NCI-H1930 (cell line): ENCODE measurements at regions not wholly inside any gene's neighbourhood (a gene's known extent, or its start where the extent isn't known, plus 50 kb on each side); places are given as distances from the start of the nearest gene placed in this dataset.
"Not testable (repeated sequence)": the region's sequence is repeated elsewhere in the genome, so short reads cannot be mapped to it uniquely, and the experiment has no call there.

Experiments used
- DNase-seq, 2 experiments: peaks; one replicate each; lab custom pipeline; 2025; lab: John Stamatoyannopoulos, UW

DNA sequence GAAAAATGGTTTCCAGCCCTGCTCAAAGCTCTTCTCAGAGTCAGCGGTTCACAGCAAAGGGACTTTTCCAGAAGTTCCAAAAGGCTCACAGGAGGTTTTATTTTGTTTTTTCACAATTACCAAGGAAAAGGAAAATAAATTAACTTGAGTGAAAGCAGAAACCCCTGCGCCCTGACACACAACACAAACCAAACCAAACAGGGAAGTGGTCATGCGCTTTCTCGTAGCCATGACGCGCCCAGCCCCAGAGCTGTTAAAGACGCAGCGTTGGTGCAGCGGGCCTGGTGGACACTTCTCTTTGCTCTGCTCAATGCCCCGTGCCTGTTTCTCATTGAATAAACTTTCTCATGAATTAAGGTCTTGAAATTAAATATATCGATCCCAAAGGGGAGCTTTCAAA lies 134.4 kb upstream of the LYZL2 start:
- no peak for DNase-seq

DNA sequence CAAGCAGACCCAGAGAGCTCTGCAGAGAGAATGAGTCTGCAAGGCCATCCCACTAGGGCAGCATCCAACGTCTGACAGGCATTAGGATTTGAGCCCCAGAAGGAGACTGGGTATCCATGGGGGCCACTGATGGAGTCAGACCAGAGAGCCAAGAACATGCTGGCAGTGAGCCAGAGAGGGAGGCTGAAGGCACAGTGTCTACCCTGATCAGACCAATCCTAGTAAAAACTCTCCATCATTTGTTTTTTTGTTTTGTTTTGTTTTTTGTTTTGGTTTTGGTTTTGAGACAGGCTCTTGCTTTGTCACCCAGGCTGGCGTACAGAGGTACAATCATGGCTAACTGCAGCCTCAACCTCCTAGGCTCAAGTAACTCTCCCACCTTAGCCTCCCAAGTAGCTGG lies 133.1 kb upstream of the LYZL2 start:
- no peak for DNase-seq

DNA sequence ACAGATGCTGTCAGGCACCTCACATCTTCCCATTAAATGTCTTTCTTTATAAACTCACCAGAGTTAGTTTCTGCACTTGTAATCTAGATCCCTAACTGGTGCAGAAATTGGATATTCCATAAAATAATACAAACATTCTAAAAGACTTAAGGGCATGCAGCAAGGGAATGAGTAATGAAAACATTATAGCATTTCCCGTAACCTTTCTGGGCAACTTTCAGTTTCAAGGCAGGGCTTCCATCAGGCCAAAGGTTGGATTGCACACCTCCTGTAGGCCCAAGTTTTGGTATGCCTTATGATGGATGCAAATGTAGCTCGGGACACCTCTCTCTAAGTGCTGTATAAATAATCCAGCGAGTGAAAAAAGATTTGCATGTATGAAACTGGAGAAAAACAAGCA lies 129.9 kb upstream of the LYZL2 start:
- DNase-seq, result no peak

DNA sequence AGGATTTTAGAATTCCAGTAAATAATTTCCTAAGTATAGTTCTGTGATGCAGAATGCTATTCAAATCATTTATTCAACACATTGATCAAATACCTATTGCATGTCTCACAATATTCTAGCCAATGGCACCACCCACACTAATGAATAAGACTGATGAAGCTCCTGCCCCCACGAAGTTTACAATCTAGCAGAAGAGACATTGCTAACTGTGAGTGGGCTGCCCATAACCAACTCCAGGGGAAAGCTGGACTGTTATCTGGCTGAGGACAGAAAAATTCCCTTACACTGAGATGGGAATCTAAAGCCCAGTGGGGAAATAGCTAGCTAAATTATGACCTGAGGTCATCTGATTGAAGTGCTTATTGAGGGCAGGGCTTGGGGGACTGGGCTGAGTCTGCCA lies 128.8 kb upstream of the LYZL2 start:
- no peak for DNase-seq

DNA sequence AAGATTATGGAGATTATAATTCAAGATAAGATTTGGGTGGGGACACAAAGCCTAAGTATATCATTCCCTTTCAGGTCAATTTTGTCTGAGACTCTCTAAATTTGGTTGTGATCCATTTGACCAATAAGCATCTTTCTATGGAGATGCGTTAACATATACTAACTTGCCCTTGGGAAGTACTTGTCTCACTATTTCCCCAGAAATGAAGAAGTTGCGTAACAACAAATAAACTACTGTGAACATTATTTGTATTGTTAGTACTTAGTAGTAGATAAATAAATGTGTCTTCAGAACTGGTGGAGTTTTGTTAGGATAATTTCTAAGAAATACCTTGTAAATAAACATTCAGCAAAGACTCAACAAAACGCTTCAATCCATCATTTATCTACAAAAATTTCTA lies 127.3 kb upstream of the LYZL2 start:
- no peak for DNase-seq

DNA sequence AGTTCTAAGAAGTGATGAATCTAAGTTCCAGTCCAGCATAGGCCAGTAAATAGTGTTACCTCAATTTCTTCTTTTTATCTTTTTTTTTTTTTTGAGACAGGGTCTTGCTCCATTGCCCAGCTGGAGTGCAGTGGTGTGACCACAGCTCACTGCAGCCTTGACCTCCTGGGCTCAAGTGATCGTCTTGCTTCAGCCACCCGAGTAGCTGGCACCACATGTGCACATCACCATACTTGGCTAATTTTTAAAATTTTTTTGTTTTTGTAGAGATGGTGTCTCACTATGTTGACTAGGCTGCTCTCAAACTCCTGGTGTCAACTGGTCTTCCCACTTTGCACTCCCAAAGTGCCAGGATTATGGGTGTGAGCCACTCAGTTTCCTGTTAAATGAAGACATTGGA lies 126.6 kb upstream of the LYZL2 start:
- no peak for DNase-seq

DNA sequence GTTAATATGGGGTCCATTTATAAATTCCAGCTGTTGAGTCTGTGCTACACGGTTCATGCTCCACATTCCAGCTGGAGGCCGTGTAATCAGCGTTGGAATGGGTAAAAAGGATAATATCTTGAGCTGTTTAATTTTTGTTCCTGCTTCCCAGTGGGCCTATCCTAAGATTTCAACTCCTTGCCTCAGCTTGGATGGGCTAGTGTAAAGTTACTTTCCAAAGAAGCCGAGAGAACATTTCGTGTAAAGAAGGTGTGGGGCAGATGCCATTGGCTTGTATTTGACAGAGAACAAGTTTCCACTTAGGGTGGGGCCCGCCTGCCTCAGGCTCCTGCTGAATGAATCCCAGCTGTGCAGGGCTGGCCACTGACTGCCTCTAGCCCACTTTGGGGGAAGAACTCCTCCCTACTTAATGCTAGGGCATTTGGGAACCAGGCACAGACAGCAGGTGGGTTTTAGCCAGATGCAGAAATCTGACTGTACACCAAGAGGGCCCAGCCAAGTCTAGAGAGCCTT lies 125.9 kb upstream of the LYZL2 start:
- DNase-seq, result no peak

DNA sequence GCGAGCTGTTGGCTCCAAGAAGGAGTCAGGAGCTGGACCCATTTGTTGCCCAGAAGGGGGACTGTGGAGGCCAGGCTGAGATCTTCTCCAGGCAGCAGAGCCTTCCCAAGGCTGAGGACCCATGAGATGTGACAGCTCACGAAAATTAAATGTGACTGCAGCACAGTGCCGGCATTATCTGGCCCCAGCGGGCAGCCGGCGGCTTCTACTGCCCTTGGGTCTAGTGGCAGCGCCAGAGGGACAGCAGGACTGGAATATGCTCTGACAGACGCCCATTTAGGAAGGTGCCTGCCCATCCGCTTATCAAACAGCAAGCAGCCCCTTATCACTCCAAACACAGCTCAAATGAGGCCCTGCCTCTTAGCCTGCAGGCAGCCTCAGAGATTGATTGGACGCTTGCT lies 122.9 kb upstream of the LYZL2 start:
- no peak for DNase-seq

DNA sequence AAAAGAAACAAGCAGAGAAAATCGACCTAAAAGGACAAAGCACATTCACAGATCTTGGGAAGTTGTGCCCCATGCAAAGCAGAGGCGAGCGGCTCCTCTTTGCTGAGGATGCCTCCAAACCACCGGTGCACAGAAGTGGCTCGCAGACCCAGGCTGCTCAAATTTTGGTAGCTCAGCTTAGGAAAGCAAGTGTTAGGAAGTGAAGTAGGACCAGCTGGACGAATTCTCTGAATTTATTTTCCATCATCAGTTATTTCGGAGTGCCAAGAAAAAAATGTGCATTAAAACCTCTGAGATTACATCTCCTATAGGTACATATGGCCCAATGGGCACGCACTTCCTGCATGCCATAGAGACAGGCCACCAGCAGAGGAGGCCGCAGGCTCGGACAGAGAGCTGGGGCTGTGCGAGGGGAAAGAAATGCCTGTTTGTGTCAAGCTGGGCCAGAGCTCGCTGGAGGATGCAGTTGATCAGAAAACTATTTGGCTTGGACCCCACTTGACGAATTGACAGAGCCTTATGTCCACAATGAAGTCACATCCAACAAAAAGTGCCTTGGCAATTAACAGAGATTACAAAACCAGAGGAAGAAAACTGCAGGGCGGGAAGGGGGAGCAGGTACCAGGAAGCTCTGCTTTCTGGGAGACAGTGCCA lies 122.3 kb upstream of the LYZL2 start:
- DNase-seq, result no peak

DNA sequence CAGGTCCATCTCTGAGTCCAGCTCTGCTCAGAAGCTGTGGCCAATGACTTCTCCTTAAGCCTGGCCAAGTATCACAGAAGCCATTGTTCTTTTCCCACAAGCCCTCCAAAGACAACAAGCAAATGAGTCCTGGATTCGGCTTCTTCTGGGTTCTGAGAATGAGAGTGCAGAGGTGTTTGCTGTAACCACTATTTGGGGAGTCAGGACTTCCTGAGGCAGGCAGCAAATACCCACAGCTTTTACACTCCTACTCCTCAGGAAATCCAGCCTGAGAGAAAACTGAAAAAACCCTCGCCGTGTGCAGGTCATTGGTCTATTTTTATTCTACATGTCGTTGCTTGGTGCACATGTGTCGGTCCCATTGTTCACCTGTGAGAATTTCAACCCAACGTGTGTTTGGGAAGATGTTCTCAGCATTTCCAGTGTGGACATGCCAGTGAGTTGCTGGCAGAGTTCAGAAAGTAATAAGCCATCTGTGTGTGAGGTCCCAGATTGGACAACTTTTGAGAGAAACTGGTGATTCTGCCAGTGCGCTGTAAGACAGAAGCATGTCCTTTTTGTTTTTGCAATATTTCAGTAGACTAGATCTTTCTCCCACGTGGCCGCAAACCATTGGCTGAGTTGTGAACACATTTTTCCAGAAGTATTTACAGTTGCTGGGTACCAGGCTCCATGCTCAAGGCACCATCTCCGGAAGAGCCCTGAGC lies 121.6 kb upstream of the LYZL2 start:
- no peak for DNase-seq

DNA sequence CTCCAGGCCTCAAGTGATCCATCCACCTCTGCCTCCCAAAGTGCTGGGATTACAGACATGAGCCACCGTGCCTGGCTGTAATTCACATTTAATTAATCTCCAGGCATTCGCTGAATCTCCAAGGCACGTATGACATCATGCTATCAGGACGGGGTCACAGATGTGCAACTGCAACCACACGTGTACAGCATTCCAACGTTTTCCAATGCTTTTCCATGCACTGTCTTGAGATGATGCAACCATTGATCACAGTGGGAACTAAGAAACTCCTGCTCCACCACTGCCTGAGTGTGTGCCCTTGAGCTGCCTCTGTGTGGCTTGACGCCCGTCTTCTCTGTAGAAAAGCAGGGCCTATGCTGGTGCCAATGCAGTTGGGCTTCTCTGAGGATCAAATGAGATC lies 119.8 kb upstream of the LYZL2 start:
- DNase-seq, result no peak

DNA sequence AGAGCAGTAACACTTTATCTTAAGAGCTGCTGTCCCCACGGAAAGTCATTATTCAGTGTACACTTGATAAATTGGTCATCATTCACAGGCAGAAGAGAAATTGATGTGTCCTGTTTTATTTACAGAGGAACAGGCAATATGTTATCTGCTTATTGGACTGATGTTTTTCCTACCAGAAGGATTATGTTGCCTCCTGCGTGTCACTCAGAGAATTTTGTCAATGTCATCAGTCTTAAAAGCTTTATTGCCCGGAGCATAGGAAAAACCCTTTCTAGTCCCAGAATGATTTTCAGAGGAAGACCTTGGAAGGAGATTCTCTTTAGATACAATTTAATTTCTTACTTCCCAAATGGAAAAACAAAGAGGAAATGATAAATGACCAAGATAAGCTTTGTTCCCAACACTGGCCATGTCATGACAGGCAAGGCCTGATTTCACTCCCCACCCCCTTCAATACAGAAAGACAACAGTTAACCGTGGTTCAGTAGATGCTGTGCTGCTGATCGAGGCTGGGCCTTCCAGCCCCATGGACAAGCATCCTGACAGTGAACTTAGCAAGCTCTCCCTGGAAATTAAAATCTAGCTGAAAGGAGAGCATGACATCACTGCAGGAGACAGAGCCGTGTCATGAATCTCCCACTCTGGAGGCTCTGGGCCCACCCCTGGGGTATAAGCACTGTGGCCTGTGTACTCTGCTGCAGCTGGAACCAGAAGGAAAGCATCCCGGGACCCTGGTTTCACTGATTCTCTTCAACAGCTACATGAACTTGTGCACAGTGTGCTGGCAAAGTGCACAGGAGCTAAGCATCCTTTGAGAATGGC lies 118.8 kb upstream of the LYZL2 start:
- DNase-seq, result no peak

DNA sequence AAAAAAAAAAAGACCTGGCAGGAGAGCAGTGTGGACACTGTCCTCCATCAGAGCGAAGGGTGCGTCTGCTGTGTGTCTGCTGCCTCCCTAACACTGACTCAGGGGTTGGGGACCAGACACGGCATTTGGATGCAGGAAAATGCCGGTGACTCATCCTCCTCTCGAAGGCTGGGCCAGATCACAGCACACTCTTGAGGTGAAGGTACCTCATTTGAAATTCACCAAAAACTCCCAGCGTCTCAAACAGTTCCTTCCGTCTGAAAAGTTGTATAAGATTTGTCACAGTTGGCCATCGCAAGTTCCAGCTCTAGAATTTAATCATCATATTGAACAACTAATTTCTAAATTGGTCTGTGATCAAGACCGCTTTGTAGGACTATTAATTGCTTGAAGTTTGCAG lies 118.1 kb upstream of the LYZL2 start:
- no peak for DNase-seq

DNA sequence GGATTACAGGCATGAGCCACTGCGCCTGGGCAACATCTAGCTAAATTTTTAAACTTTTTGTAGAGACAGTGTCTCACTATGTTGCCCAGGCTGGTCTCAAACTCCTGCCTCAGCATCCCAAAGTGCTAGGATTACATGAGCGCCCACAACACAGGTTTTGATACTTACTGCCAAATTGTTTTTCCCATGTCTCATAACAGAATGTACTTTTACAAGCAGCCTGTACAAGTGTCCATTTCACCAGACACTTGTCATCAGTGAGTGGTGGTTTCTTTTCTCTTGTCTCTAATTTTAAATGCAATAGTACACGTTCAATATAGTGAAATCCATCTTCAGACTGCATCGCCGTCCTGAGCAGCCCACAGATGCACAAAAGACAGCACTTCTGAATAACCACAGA lies 116.4 kb upstream of the LYZL2 start:
- DNase-seq, result no peak

DNA sequence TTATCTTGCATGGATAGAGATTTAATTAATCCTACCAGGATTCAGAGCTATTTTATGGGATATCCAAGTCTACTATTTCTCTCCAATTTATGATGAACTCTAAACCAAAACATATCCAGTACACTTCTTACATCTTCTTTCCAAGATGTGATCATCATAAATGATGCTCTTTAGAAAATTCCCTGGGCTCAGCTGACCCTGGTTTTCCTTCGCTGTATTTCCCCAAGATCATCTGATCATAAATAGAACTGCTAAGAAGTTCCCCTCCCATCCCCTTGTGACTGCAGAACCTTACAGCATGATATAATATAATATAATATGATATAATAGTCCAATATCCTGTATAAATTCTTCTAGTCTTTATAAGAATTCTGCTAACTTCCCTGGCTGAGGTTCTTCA lies 114.6 kb upstream of the LYZL2 start:
- no peak for DNase-seq

DNA sequence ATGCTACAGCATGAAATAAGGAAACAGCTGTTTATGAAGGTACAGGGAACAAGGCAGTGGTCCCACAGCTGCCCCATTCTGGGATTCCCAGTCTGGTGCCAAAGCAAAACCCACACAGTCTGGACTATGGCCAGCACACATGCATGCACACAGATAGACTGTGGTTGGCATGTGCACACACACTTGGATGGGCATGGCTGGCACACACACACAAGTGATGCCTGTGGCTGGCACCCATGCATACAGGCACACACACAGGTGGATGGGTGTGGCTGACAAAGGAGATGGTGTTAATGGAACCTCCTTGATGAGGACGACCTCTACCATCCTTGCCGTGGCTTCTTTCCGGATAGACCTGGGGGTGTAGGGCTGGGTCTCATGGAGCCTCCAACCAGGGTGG lies 114.0 kb upstream of the LYZL2 start:
- DNase-seq, result no peak

DNA sequence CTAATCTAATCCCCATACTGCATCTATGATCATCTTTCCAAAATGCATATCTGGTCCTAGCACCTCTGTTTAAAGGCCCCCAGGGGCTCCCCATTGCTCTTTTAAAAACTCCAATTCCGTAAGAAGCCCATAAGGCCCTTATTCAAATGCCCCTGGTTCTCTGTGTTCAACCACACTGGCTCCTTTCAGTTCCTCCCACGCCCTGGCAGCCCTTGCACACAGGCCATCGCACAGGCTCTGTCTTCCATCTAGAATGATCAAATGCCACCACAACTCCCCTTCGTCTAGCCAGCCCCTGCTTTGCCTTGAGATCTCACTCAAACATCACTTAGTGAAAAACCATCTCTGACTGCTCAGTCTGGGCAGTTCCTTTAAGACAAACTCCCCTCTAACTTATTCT lies 112.9 kb upstream of the LYZL2 start:
- no peak for DNase-seq

DNA sequence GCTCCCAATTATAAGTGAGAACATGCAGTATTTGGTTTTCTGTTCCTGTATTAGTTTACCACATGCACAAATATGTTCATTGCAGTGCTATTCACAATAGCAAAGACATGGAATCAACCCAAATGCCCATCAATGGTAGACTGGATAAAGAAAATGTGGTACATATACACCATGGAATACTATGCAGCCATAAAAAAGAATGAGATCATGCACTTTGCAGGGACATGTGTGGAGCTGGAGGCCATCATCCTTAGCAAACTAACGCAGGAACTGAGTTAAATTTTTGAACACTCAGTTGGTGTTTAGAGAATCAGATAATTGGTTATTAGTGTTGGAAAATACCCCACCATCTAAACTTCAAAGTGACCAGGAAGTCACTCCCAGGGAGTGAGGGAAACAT lies 111.2 kb upstream of the LYZL2 start:
- not testable (repeated sequence) for DNase-seq

DNA sequence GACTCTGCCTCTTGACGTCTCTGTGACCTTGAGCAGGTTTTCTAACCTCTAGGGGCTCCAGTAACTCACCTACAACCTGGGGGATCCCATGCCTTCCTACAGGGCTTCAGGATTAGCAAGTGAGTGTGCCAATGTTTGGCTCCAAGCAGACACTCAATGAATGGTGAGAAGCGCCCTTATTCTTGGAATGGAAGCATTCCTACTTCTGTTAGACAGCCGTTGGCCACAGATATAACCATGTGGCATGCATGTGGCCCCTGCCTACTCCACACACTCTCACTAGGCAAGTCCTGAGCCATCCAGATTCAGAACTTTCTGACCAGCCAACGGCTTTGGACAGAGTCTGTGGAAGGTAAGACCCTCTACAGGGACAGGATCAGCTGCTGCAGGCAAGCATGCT lies 108.9 kb upstream of the LYZL2 start:
- DNase-seq, result no peak

DNA sequence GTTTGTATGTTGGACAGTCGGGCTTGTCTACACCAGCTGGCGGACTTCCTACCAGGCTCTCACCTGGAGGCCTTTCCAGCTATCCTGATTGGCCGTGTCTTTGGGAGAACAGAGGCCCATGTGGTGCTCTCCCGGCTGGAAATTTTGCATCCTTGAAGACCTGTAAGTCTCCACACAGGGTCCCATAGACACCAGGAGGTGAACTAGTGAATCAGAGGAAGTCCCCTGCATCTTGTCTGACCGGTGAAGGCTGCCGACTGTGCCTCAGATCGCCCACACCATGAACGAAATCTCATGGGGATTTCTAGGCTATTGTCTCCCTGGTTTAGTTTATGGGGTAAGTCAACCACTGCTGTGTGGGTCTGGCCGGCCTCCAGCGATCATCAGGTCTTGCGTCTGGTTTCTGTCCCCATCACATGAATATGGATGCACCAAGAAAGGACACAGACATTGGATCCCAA lies 108.4 kb upstream of the LYZL2 start:
- no peak for DNase-seq

DNA sequence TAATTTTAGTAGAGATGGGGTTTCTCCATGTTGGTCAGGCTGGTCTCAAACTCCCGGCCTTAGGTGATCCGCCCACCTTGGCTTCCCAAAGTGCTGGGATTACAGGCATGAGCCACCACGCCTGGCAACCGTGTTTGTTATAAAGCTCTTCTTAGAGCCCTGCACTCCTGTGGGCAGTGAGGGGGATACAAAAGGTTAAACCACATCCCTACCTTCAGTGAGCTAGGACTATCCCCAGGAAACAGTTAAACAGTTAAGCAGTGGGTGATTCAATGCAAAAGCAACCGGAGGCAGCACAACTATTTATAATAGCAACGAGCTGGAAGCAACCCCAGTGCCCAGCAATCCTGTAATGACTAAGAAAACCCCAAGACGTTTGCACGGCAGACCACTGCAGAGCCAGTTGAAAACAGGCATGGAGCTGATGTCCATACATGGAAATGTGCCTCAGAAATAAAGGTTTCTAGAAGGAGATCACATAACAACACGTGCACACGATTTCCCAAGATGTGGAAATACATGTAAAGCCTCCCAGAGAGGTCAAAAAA lies 107.2 kb upstream of the LYZL2 start:
- DNase-seq, result no peak

DNA sequence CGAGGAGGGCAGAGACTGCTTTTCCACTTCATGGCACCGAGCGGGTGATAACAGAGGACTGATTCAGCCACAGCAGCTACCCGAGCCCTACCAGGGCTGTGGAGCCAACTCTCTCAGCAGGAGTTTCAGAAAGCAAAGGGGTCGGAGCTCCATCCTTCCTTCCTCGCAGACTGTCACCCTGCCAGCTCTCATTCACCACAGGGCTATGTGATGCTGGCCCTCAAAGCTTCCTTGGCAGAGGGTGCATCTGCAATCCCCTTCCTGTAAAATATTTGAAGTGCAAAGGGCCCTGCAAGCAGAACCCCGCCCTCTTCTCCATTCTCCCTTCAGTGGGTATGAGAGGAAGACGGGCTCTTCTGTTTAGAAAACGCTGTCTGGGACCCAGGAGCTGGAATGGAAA lies 105.3 kb upstream of the LYZL2 start:
- DNase-seq, result no peak

DNA sequence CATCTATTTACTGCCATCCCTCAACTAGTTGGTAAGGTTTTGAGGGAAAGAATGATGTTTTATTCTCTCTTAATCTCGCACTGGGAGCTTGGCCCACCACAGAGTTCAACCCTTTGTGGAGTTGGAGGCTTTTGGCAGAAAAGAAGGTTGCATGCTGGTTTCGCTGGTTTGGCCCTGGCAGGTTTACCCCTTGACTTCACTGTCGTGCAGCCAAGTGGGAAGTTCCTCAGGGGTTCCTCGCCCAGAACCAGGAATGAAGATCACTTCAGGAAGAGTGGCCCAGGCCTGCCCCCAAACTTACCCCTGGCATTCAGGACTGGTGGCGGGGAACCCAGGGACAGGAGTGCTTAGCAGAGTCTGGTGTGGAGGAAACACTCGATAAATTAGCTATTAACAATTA lies 103.1 kb upstream of the LYZL2 start:
- DNase-seq, result no peak
